Nucleus accumbens (tissue), 56 donors: ENCODE measurements at regions not wholly inside any gene's neighbourhood (a gene's known extent, or its start where the extent isn't known, plus 50 kb on each side); places are given as distances from the start of the nearest gene placed in this dataset.

Experiments
- DNase-seq, 56 donors: peaks; one replicate each; lab custom pipeline; 2025; lab: John Stamatoyannopoulos, UW

GRCh38 chr9:107681988-107682387, 192.4 kb upstream of the KLF4 start:
- no peak for DNase-seq

- DNase-seq: no peak
Observed at GRCh38 chr9:107675351-107676259, 186.0 kb upstream of the KLF4 start.

GRCh38 chr9:107674721-107675277, 185.2 kb upstream of the KLF4 start:
- DNase-seq: peak in 17 of 56 donors; percentile 2 to 34 (median 8)

- no peak for DNase-seq
Observed at GRCh38 chr9:107673861-107674720, 184.5 kb upstream of the KLF4 start.

- DNase-seq: no peak
Observed at GRCh38 chr9:107671588-107671987, 182.0 kb upstream of the KLF4 start.

- no peak for DNase-seq
Observed at GRCh38 chr9:107669422-107669821, 179.9 kb upstream of the KLF4 start.

- peak in 2 of 56 donors; percentile 7 to 8 for DNase-seq
Observed at GRCh38 chr9:107667231-107668070, 177.9 kb upstream of the KLF4 start.

- DNase-seq: no peak
Observed at GRCh38 chr9:107665057-107665456, 175.5 kb upstream of the KLF4 start.

- DNase-seq: no peak
Observed at GRCh38 chr9:107660976-107661375, 171.4 kb upstream of the KLF4 start.

GRCh38 chr9:107653263-107653821, 163.8 kb upstream of the KLF4 start:
- DNase-seq: no peak

GRCh38 chr9:107650995-107651394, 161.4 kb upstream of the KLF4 start:
- DNase-seq: no peak

GRCh38 chr9:107650321-107650720, 160.8 kb upstream of the KLF4 start:
- no peak for DNase-seq

- no peak for DNase-seq
Observed at GRCh38 chr9:107648153-107648715, 158.7 kb upstream of the KLF4 start.

- DNase-seq: no peak
Observed at GRCh38 chr9:107647611-107648010, 158.0 kb upstream of the KLF4 start.

- no peak for DNase-seq
Observed at GRCh38 chr9:107647141-107647540, 157.6 kb upstream of the KLF4 start.

GRCh38 chr9:107645464-107645833, 155.9 kb upstream of the KLF4 start:
- DNase-seq: no peak

- DNase-seq: peak in 8 of 56 donors; percentile 0 to 37 (median 13)
Observed at GRCh38 chr9:107644733-107645463, 155.3 kb upstream of the KLF4 start.

- no peak for DNase-seq
Observed at GRCh38 chr9:107639426-107639825, 149.9 kb upstream of the KLF4 start.
